Omental fat pad (tissue), 3 donors: ENCODE measurements at regions not wholly inside any gene's neighbourhood (a gene's known extent, or its start where the extent isn't known, plus 50 kb on each side); places are given as distances from the start of the nearest gene placed in this dataset.

ENCODE experiments used
- ATAC-seq: fragments of 150-250 bp; one replicate; pipeline ENCODE4 v1.9.1; 2016; ENCODE audit warnings: mild to moderate bottlenecking, moderate library complexity; ENCODE audit not compliant: low FRiP score
- DNase-seq: peaks from one replicate; pipeline ENCODE4 v3.0.0-alpha.2; 2019; ENCODE audit warnings: low spot score
- TF ChIP-seq, protein P1 (sequence below), 3 donors: fragments of 450-650 bp; IDR thresholded peaks; one replicate each; pipeline ENCODE4 v1.5.1; 2016 to 2017; ENCODE audit warnings: antibody characterized with exemption in 3 of 3, mild to moderate bottlenecking in 3 of 3, moderate library complexity in 2 of 3

DNA sequence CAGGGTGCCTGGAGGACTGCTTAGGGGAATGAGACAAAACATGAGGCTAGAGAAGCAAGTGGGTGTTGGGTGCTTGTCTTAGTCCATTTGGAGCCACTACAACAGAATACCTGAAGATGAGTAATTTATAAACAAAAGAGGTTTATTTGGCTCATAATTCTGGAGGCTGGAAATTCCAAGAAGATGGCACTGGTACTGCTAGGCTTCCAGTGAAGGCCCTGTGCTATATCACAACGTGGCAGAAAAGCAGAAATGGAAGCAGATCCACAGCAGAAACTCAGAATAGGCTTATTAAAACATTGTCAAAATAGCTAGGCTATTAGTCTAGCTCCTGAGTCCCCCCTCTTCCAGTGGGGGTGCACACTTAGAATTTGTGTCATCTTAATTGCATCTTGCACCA, 701.7 kb downstream of the RWDD3 start:
- TF ChIP-seq, protein P1, sequence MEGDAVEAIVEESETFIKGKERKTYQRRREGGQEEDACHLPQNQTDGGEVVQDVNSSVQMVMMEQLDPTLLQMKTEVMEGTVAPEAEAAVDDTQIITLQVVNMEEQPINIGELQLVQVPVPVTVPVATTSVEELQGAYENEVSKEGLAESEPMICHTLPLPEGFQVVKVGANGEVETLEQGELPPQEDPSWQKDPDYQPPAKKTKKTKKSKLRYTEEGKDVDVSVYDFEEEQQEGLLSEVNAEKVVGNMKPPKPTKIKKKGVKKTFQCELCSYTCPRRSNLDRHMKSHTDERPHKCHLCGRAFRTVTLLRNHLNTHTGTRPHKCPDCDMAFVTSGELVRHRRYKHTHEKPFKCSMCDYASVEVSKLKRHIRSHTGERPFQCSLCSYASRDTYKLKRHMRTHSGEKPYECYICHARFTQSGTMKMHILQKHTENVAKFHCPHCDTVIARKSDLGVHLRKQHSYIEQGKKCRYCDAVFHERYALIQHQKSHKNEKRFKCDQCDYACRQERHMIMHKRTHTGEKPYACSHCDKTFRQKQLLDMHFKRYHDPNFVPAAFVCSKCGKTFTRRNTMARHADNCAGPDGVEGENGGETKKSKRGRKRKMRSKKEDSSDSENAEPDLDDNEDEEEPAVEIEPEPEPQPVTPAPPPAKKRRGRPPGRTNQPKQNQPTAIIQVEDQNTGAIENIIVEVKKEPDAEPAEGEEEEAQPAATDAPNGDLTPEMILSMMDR (IDR thresholded peaks at IDR 0.05) = no peak
- DNase-seq (no peak), ATAC-seq (no peak)

DNA sequence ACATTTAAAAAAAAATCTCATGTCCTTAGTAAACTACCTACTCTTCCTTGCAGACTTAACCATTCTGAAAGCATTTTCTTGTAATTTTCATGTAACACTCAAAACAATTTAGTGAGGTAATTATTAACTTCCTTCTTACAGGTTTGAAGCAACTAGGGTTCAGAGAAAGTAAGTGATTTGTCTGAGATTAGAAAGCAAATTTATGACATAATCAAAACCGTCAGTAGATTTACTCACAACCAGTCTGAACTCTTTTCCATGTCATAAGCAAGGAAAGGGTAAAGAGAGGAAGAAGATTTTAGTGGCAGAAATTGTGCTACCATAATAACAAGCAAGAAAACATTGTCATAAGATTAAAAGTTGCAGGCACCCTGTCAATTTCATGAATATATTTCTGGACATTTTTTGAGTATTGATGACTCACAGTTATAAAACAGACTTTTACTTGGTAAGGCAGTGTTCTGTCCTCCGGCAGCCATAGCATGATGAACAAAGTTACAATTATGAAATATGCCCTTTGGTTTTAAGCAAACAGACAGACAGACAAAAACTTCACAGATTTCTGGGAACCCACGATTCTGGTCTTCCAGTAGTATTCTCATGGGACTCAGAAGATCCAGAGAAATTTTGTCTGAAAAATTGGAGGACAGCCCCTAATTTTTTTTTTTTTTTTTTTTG, 707.2 kb downstream of the RWDD3 start:
- ATAC-seq = no peak
- TF ChIP-seq, protein P1 (IDR thresholded peaks at IDR 0.05) = no peak
- DNase-seq = no peak

GRCh38 chr1:95948023-95948422, 714.0 kb downstream of the RWDD3 start:
- no peak for DNase-seq
- no peak for ATAC-seq
- TF ChIP-seq, protein P1 (IDR thresholded peaks at IDR 0.05) = no peak

- ATAC-seq (no peak), DNase-seq (no peak)
- TF ChIP-seq, protein P1 (IDR thresholded peaks at IDR 0.05) = no peak
Observed at GRCh38 chr1:95951371-95952102, 717.5 kb downstream of the RWDD3 start.

DNA sequence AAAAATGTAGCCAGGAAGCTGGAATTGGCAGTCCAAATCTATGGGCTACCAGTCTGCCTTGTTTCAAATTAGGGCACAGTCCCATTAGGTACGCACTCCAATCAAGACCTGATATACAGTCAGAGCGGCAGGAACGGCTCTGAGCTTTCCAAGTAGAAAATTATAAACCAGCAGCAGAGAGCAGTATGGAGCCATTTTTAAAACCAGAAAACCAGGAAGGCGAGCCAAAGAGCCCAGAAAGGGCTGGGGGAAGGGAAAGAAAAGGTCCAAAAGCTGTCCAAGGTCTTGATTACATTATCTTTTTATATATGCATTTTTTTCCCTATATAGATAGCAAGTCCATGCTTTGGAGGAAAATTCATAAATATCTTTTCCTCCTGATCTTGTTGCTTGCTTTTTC, 719.0 kb downstream of the RWDD3 start:
- DNase-seq = no peak
- ATAC-seq = no peak
- TF ChIP-seq, protein P1 (IDR thresholded peaks at IDR 0.05) = no peak

DNA sequence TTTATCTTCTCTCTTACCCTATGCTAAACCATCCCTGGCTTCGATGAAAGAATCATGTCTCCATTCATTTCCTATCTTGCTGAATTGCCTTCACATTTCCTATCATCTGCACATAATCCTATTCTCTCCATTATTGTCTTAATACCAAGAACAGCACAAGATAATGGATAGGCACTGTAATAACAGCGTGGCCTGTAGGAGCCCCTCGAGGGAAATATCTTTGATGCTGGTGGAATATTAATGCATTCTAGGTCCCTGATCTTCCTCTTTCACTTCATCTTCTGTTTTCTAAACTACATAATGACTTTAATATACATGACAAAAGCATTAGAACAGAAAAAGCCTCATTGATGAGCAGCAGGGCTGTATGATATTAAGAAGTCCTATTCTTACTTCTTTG, 720.6 kb downstream of the RWDD3 start:
- TF ChIP-seq, protein P1 (IDR thresholded peaks at IDR 0.05) = no peak
- ATAC-seq (no peak), DNase-seq (no peak)

DNA sequence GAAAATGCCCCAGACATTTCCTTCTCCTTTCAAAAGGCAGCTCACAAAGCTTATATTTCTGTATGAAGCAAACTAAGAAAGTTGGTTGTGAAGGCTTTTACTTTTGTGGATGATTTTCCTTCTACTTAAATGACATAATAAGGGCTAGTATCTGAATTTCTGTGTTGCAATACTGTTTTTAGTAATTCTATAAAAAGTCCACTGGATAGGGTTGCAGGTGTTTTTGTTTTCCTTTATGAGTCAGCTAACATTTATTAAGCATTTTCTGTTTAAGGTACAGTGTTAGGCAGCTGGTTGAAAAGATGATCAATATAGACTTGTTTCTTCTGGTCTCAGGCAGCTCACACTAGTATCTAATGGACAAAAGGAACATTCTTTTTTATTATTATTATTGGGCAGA, 722.2 kb downstream of the RWDD3 start:
- TF ChIP-seq, protein P1 (IDR thresholded peaks at IDR 0.05) = no peak
- DNase-seq (no peak), ATAC-seq (no peak)
